ENCODE measurements at regions not wholly inside any gene's neighbourhood (a gene's known extent, or its start where the extent isn't known, plus 50 kb on each side); places are given as distances from the start of the nearest gene placed in this dataset.

DNA sequence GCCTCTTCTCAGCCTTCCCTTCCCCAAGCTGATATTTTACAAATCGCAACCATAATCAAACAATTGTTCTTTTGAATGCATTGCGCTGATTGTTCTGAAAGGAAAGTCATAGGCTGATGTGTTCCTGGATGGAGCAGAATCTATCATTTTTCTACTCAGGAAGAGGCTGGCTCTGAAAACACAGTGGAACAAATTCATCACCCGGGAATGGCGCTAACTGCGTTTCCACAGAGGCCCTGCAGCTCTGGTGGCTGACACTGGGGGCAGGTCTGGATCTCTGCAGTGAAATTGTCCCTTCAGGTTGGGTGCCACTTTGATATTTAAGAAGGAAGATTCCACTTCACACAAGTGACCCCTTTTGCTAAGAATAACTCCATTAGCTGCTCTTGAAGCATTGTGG is 1060.8 kb downstream of the UQCRFS1 start:
- TF ChIP-seq, protein P1, sequence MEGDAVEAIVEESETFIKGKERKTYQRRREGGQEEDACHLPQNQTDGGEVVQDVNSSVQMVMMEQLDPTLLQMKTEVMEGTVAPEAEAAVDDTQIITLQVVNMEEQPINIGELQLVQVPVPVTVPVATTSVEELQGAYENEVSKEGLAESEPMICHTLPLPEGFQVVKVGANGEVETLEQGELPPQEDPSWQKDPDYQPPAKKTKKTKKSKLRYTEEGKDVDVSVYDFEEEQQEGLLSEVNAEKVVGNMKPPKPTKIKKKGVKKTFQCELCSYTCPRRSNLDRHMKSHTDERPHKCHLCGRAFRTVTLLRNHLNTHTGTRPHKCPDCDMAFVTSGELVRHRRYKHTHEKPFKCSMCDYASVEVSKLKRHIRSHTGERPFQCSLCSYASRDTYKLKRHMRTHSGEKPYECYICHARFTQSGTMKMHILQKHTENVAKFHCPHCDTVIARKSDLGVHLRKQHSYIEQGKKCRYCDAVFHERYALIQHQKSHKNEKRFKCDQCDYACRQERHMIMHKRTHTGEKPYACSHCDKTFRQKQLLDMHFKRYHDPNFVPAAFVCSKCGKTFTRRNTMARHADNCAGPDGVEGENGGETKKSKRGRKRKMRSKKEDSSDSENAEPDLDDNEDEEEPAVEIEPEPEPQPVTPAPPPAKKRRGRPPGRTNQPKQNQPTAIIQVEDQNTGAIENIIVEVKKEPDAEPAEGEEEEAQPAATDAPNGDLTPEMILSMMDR (tag by site-specific recombination; IDR thresholded peaks at IDR 0.05): no peak
- TF ChIP-seq RBAK (tag by site-specific recombination; IDR thresholded peaks at IDR 0.05) (no peak), ZBTB21 (tag by site-specific recombination; IDR thresholded peaks at IDR 0.05) (no peak), KLF8 (tag by site-specific recombination; IDR thresholded peaks at IDR 0.05) (no peak)
